ENCODE measurements at regions not wholly inside any gene's neighbourhood (a gene's known extent, or its start where the extent isn't known, plus 50 kb on each side); places are given as distances from the start of the nearest gene placed in this dataset.

DNA sequence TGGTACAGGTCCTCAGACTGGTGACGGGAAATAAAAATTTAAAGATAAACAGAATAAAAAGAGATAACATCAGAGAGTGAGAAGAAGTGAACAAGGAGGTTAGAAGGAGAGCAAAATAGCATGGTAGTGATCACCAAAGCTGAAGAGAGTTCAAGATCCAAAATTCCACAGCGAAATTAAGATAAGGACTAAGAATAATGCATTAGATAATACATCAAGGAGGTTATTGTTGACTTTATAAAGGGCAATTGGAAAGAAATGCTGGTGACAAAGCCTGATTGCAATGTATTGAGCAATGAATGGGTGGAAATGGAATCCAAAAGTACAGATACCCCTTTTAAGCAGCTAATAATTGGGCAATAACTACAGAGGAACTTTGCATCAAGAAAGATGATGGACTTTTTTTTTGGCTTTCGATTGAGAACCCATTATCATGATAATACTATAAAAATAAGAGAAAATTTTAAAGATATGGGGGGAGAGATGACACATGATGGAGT is 101.6 kb upstream of the MAP9 start:
- FAIRE-seq (no peak), DNase-seq (ENCODE audit: low read depth in 1 of 2, low spot score in 2 of 2) (no peak)
- no peak overlapping the region for H2BK12ac ChIP-seq (ENCODE audit: low read depth, low read length)
- H3K9me3 ChIP-seq (ENCODE audit: insufficient read depth in 2 of 2, low read depth in 1 of 2, low read length in 1 of 2): no peaks in the 10 kb centered on the region
- H2BK15ac ChIP-seq (ENCODE audit: low read length): no peak overlapping the region
- WGBS, 2 experiments (ENCODE audit: extremely low coverage in 1 of 2, insufficient coverage in 1 of 2, insufficient read length in 1 of 2, insufficient replicate concordance in 2 of 2, low coverage in 1 of 2, low lambda C conversion rate in 2 of 2, missing lambda C conversion rate in 1 of 2): 88% methylated on average over 3 of the region's 3 CpGs; no CpG with 5 or more reads in 1 of the 2 experiments
- H3K14ac ChIP-seq (ENCODE audit: insufficient read length): no peak overlapping the region
- no peaks in the 10 kb centered on the region for H3K79me1 ChIP-seq (ENCODE audit: low read depth, low read length)
- ChIA-PET CTCF (ENCODE audit: partially characterized antibody) (no interaction called here), POLR2A (ENCODE audit: partially characterized antibody) (no interaction called here)
- no peak overlapping the region for H3K27ac ChIP-seq (ENCODE audit: low read depth, low read length)
- H3K4me1 ChIP-seq (replicated peaks in 1 of 4; ENCODE audit: control insufficient read depth in 3 of 4, insufficient read depth in 4 of 4, low read length in 3 of 4): no peaks in the 10 kb centered on the region
- no peak overlapping the region for H4K8ac ChIP-seq (ENCODE audit: extremely low read depth, insufficient read depth, low read length)
- H2BK120ac ChIP-seq (replicated peaks; ENCODE audit: low read depth, low read length): no peak overlapping the region
- H3K79me2 ChIP-seq (ENCODE audit: control insufficient read depth in 1 of 2, insufficient read depth in 2 of 2, low read length in 2 of 2): no peaks in the 10 kb centered on the region
- H3K4ac ChIP-seq (replicated peaks; ENCODE audit: insufficient read length, low read depth, low read length): no peak overlapping the region
- H3K23ac ChIP-seq (ENCODE audit: insufficient read length): no peak overlapping the region
- no peak overlapping the region for H3K18ac ChIP-seq (ENCODE audit: extremely low read depth, low read length)
- no peaks in the 10 kb centered on the region for H4K20me1 ChIP-seq (replicated peaks in 1 of 2; ENCODE audit: control insufficient read depth in 1 of 2, insufficient read depth in 2 of 2, low read length in 2 of 2)
- no peaks in the 10 kb centered on the region for H3K36me3 ChIP-seq (ENCODE audit: control insufficient read depth in 2 of 4, insufficient read depth in 4 of 4, low read length in 3 of 4)
- no peak overlapping the region for H4K91ac ChIP-seq (replicated peaks; ENCODE audit: insufficient read length, low read length)
- no peak overlapping the region for H2BK5ac ChIP-seq (ENCODE audit: low read depth, low read length)
- no peak overlapping the region for H2AK5ac ChIP-seq (ENCODE audit: low read depth, low read length)
- H2AFZ ChIP-seq (ENCODE audit: low read length): no peak overlapping the region
- no peak overlapping the region for H3K9ac ChIP-seq (replicated peaks in 1 of 4; ENCODE audit: extremely low read depth in 1 of 4, low read depth in 3 of 4, low read length in 3 of 4)
- H3K27me3 ChIP-seq (replicated peaks in 1 of 4; ENCODE audit: control insufficient read depth in 3 of 4, extremely low read depth in 1 of 4, insufficient read depth in 3 of 4, low read length in 3 of 4): no peaks in the 10 kb centered on the region
- no peak overlapping the region for H4K5ac ChIP-seq (ENCODE audit: insufficient read length, low read depth, low read length)
- H3K56ac ChIP-seq (replicated peaks; ENCODE audit: insufficient read length, low read depth, low read length): no peak overlapping the region
- no peak overlapping the region for H3K4me2 ChIP-seq (ENCODE audit: insufficient read depth in 1 of 2, low read depth in 2 of 2, low read length in 2 of 2)
- H2BK20ac ChIP-seq (ENCODE audit: low read length): no peak overlapping the region
- H3K4me3 ChIP-seq (ENCODE audit: extremely low read depth in 1 of 4, insufficient read depth in 2 of 4, low read depth in 3 of 4, low read length in 4 of 4): no peak overlapping the region
- no peaks in the 10 kb centered on the region for H3K23me2 ChIP-seq (ENCODE audit: low read depth, low read length)
- TF ChIP-seq KDM4A (IDR thresholded peaks at IDR 0.05; ENCODE audit: low read depth, low read length, severe bottlenecking): no peak
- no peak for TF ChIP-seq TAF7 (optimal IDR thresholded peaks at IDR 0.05; ENCODE audit: borderline replicate concordance, low read depth, low read length)
- no peak for TF ChIP-seq BCL11A (IDR thresholded peaks at IDR 0.05; ENCODE audit: low read depth in 2 of 2, low read length in 2 of 2)
- TF ChIP-seq, protein P1, sequence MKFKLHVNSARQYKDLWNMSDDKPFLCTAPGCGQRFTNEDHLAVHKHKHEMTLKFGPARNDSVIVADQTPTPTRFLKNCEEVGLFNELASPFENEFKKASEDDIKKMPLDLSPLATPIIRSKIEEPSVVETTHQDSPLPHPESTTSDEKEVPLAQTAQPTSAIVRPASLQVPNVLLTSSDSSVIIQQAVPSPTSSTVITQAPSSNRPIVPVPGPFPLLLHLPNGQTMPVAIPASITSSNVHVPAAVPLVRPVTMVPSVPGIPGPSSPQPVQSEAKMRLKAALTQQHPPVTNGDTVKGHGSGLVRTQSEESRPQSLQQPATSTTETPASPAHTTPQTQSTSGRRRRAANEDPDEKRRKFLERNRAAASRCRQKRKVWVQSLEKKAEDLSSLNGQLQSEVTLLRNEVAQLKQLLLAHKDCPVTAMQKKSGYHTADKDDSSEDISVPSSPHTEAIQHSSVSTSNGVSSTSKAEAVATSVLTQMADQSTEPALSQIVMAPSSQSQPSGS (IDR thresholded peaks at IDR 0.05; ENCODE audit: low read length): no peak
- TF ChIP-seq BRCA1 (IDR thresholded peaks at IDR 0.05; ENCODE audit: low read depth, low read length): no peak
- TF ChIP-seq RXRA (IDR thresholded peaks at IDR 0.05; ENCODE audit: insufficient read depth, low read depth, low read length): no peak
- TF ChIP-seq CTCF (IDR thresholded peaks at IDR 0.05; ENCODE audit: control extremely low read depth in 1 of 3, insufficient read depth in 1 of 3, low read depth in 1 of 3, low read length in 3 of 3): no peak
- no peak for TF ChIP-seq SP1 (IDR thresholded peaks at IDR 0.05; ENCODE audit: low read depth, low read length)
- no peak for TF ChIP-seq SIRT6 (IDR thresholded peaks at IDR 0.05; ENCODE audit: low read length)
- no peak for TF ChIP-seq JUND (IDR thresholded peaks at IDR 0.05; ENCODE audit: low read length)

All from H1 (cell line).